ENCODE measurements at regions not wholly inside any gene's neighbourhood (a gene's known extent, or its start where the extent isn't known, plus 50 kb on each side); places are given as distances from the start of the nearest gene placed in this dataset.

- ATAC-seq (no peak), FAIRE-seq (no peak), DNase-seq (ENCODE audit: extremely low read depth in 1 of 4, low spot score in 3 of 4) (no peak)
- Histone ChIP-seq H3K9me1 (ENCODE audit: control insufficient read depth, insufficient read depth, low read length) (no peaks in the 10 kb centered on the region), H3K4me3 (no peak overlapping the region), H3K9me3 (replicated peaks; ENCODE audit: control insufficient read depth, insufficient read depth, low read depth, low read length) (no peaks in the 10 kb centered on the region), H3K36me3 (ENCODE audit: control insufficient read depth, insufficient read depth, low read length) (no peaks in the 10 kb centered on the region), H3K4me1 (replicated peaks in 1 of 2; ENCODE audit: control insufficient read depth in 2 of 2, insufficient read depth in 2 of 2, low read length in 2 of 2) (no peaks in the 10 kb centered on the region), H4K20me1 (replicated peaks; ENCODE audit: control insufficient read depth, insufficient read depth, low read length) (no peaks in the 10 kb centered on the region; the same call in 1 of the 2 replicates), H2AFZ (ENCODE audit: low read depth, low read length) (no peak overlapping the region), H3K4me2 (ENCODE audit: insufficient read depth, low read length) (no peak overlapping the region), H3K27ac (ENCODE audit: extremely low read depth, low read depth, low read length) (no peak overlapping the region), H3K9ac (ENCODE audit: insufficient read depth in 1 of 2, low read depth in 2 of 2, low read length in 2 of 2) (no peak overlapping the region), H3K79me2 (ENCODE audit: control insufficient read depth, insufficient read depth, low read length) (no peaks in the 10 kb centered on the region), H3K27me3 (ENCODE audit: control insufficient read depth in 2 of 2, insufficient read depth in 2 of 2, low read length in 2 of 2) (peaks cover 3 to 89% of the 10 kb centered on the region in 2 experiments; a peak in 4 of 5 replicates)
- no TSS peak for BruUV-seq (replicated peaks)
- WGBS (ENCODE audit: insufficient coverage, low coverage, missing lambda C conversion rate) = 2% methylated on average over 26 of the region's 26 CpGs
- intact Hi-C loops (cut with micrococcal nuclease) = no loop called here
- in situ Hi-C loops (cut with MboI) = no loop called here
- CTCF ChIA-PET (ENCODE audit: low intra/inter-chr PET ratio) = no interaction called here
- no peak for TF ChIP-seq GTF3C2 (IDR thresholded peaks at IDR 0.05; ENCODE audit: borderline replicate concordance, extremely low read depth, insufficient read length)
- TF ChIP-seq PHF20 (IDR thresholded peaks at IDR 0.05; ENCODE audit: partially characterized antibody) = no peak
- TF ChIP-seq POLR2AphosphoS5 (IDR thresholded peaks at IDR 0.05; ENCODE audit: control insufficient read depth, insufficient read depth, low read depth, low read length) = no peak
- TF ChIP-seq BRF1 (IDR thresholded peaks at IDR 0.05; ENCODE audit: borderline replicate concordance, extremely low read depth, insufficient read length) = no peak
- TF ChIP-seq RBBP5 (IDR thresholded peaks at IDR 0.05; ENCODE audit: borderline replicate concordance, insufficient read depth, low read length, poor library complexity, severe bottlenecking) = no peak
- TF ChIP-seq ZNF57 (CRISPR knock-in tag; IDR thresholded peaks at IDR 0.05) = no peak
- TF ChIP-seq NFIX (CRISPR knock-in tag; IDR thresholded peaks at IDR 0.05; ENCODE audit: low read depth) = no peak
- no peak for TF ChIP-seq PTTG1 (tag; IDR thresholded peaks at IDR 0.05; ENCODE audit: low read depth)
- no peak for TF ChIP-seq ZNF512 (tag; IDR thresholded peaks at IDR 0.05)
- TF ChIP-seq ZNF133 (CRISPR knock-in tag; IDR thresholded peaks at IDR 0.05) = no peak
- TF ChIP-seq ZNF584 (CRISPR knock-in tag; IDR thresholded peaks at IDR 0.05; ENCODE audit: low read depth) = no peak
- no peak for TF ChIP-seq SMAD1 (IDR thresholded peaks at IDR 0.05; ENCODE audit: low read depth, low read length, partially characterized antibody)
- no peak for TF ChIP-seq ZNF311 (CRISPR knock-in tag; IDR thresholded peaks at IDR 0.05)
- TF ChIP-seq SIN3A (IDR thresholded peaks at IDR 0.05; ENCODE audit: borderline replicate concordance in 2 of 2, control insufficient read depth in 1 of 2, low read depth in 2 of 2, low read length in 2 of 2) = no peak
- no peak for TF ChIP-seq BMI1 (IDR thresholded peaks at IDR 0.05; ENCODE audit: low read length)
- no peak for TF ChIP-seq DDX20 (tag; IDR thresholded peaks at IDR 0.05; ENCODE audit: low read depth)
- TF ChIP-seq SREBF2 (CRISPR knock-in tag; IDR thresholded peaks at IDR 0.05) = no peak
- POLR2A ChIA-PET = interaction anchor here (0.6 kb wide), 1 partner anchor 13 kb away, joined by 3 read pairs; no protein-coding TSS in a partner anchor
Observed at GRCh38 chr11:134515081-134515960, 103.3 kb upstream of the B3GAT1 start.
